ENCODE measurements at regions not wholly inside any gene's neighbourhood (a gene's known extent, or its start where the extent isn't known, plus 50 kb on each side); places are given as distances from the start of the nearest gene placed in this dataset.
"Not testable (repeated sequence)": the region's sequence is repeated elsewhere in the genome, so short reads cannot be mapped to it uniquely, and the experiment has no call there.

GRCh38 chr3:182129740-182130139 is 418.0 kb downstream of the SOX2 start:
- FAIRE-seq (no peak), DNase-seq (ENCODE audit: low spot score) (no peak)

DNA sequence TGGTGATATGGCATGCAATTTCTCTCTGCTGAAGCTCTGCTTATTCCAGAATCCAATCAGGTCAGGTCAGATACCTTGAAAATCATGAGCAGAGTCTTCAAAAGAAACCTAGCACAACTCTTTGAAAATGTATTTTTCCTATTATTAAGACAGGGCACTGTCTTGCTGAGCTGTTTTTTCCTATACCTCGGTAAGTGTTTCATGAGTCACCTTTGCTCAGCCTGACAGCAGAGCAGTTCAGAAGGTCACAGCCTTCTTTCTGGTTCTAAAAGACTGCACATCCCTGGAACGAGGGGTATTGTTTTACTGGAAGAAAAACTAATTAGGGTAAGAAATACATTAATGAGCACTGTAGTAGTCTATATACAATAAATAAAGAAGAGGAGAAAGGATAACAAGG is 422.0 kb downstream of the SOX2 start:
- FAIRE-seq: no peak

DNA sequence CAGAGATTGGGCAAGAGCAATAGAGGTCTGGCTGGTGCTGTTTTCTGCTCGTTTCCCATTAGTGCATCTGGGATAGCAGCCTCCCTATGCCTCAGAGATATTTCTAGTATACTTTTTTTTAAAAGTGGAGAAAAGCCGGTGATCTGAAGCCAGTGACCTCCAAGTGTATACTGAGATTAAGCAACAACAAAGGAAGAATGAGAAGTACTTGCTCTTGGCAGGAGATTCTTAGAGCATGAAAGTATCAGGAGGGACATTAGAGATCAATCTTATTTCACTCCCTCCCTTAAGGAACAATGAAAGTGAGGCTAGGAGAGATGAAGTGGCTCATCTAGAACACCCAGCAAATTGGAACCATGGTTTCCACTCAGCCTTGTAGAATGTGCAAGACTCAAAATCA is 423.3 kb downstream of the SOX2 start:
- FAIRE-seq (no peak), DNase-seq (ENCODE audit: low spot score) (no peak)

More for the DNA sequence above, 422.0 kb downstream of the SOX2 start:
- DNase-seq (ENCODE audit: low spot score): no peak

DNA sequence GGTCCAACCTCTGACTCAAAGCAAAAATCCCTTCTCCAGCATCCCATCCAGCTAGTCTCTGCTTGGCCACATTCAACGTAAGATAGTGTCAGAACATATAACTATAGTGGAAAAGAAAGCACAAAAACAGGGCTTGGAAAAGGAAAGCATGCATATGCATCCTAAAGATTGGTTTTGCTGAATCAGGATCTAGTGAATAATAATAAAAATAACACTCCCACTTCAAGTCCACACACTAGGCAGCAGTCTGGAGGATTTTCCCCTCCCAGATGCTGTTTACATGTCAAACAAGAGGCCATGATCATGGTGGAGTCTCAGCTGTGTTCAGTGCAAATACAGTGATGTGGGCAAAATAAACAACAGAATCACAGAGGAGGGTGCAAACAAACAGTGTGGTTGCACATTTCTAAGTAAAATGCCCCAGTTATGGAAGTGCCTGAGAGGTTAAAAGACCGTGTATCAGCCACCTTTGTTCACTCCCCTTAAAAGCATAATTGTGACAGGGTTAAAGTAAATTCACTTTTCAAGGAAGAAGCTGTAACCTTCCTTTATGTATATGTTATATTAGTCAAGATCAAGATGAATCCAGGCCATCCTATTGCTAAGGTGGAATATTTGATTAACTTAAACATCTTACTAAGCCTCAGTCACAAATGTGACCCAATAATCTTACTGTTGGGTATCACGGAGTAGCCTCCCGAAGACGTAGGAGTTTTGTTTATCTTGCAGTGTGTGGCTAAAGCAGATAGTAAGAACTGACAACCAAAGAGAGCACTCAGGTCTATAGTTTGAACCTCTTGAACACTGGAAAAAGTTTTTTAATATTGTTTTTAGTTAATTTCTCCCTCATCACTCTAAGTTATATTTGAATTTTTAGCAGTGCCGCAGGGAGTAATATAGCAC is 424.5 kb downstream of the SOX2 start:
- no peak for DNase-seq (ENCODE audit: low spot score)
- FAIRE-seq: no peak

- FAIRE-seq (no peak), DNase-seq (ENCODE audit: low spot score) (no peak)
Observed at GRCh38 chr3:182138393-182138792, 426.7 kb downstream of the SOX2 start.

DNA sequence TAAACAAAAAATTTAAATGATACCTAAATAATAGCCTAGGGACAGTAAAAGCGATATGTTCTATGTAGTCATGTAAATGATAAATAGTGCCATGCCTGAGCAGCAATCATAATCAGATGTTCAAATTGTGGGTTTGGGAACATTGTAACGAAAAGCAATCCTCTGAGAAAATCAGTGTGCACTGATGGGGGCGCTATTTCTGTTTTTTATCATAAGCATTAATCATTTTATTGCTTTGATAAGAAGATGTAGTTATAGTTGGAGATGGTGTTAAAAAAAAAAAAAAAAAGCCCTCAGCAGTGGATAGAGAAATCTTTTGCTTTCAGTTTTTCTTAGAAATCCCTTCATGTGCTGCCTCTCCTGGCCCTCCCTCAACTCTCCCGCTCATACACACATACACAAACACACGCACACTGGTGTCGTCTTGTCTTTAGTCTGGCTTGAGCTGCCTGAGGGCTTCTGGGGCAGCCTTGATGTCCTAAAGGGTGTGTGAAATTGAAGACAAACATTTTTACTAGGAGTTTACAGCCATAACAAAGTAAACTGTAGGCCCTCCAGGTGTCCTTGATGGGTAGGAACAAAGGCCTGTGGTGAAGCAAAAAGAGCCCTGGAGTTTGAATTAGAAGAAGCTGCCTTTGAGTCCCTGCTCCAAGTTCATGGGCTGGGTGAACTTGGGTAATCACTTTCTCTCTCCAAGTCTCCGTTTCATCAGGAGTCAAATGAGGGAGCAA is 428.1 kb downstream of the SOX2 start:
- FAIRE-seq: no peak
- no peak for DNase-seq (ENCODE audit: low spot score)

- DNase-seq (ENCODE audit: low spot score) (no peak), FAIRE-seq (no peak)
Observed at GRCh38 chr3:182142928-182143327, 431.2 kb downstream of the SOX2 start.

DNA sequence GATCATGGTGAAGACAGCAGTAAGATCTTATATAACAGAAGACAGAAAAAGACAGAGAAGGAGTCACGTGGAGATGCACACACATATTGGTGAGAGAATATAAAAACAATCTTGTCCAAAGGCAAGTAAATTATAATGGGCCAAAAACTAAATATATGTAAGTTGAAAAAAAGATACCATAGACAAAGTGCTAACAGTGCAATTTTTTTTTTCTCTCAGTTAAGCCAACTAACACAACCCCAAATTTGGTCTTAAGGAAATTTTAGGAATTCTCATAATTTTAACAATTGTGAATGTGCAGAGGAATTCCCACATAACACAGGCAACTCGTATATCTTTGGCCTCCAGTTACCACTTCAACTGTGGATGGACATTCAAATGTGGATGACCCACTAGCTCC is 432.2 kb downstream of the SOX2 start:
- FAIRE-seq: no peak
- no peak for DNase-seq (ENCODE audit: low spot score)

- FAIRE-seq: no peak
- DNase-seq (ENCODE audit: low spot score): no peak
Observed at GRCh38 chr3:182148360-182148759, 436.6 kb downstream of the SOX2 start.

DNA sequence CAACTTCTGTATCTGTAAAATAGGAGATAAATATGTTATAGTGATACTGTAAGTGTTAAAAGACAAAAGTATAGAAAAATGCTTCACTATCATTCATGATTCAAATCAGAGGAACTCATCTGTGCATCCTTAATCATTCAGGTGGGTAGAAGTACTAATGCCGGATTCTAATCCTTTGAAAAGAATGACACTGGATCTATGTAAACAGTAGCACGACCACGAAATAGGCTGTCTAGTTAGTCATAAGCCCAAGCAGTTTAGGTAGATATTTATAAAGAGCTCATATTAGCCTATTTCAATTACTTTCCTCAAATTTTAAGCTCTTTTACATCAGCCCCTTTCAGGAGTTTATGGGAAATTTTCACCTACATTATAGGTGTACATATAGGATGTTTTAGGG is 437.9 kb downstream of the SOX2 start:
- DNase-seq (ENCODE audit: low spot score) (no peak), FAIRE-seq (no peak)

- not testable (repeated sequence) for FAIRE-seq; DNase-seq (ENCODE audit: low spot score)
Observed at GRCh38 chr3:182156326-182156725, 444.6 kb downstream of the SOX2 start.

DNA sequence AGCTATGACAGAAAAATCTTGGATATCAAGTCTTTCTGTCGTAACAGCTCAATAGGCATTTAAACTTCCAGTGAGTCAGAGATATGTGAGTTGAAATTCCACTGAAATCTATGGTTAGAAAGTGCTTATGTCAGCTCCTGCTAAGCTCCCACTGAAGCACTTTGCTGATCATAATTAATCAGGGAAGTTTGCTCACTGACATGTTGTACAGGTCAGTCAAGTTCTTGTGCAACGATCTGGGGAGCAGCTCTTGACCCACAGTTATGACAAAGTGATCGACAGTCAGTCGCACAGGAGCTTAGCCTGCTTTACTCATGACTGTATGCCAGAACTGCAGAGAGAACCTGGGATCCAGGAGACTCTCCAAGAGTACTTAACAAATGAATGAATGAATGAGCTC is 453.5 kb downstream of the SOX2 start:
- FAIRE-seq (no peak), DNase-seq (ENCODE audit: low spot score) (peak; percentile 41)

- FAIRE-seq: no peak
- DNase-seq (ENCODE audit: low spot score): no peak
Observed at GRCh38 chr3:182172534-182172933, 460.8 kb downstream of the SOX2 start.

DNA sequence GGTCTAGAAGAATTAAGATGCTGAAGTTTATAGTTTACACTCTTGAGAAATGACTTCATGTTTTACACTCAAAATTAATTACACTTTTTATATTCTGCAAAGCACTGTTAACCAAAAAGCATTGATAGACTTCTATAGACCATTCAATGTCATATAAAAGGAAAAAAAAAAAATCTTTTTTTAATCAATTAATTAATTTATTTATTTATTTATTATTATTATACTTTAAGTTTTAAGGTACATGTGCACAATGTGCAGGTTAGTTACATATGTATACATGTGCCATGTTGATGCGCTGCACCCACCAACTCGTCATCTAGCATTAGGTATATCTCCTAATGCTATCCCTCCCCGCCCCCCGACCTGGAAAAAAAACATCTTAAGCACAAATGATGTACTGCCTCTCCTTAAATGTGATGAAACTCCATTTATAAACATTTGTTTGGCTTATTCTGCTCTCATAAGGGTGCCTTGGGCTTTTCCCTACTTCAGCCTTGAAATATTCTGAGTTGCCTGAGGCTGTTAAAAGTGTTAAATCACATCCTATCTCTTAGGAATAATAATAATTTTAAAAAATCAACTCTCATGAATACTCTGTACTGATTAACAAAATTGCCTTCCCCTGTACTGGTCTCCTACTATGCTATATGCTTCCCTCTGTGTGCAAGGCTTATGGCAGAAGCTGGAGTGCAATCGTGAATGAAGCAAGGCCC is 466.9 kb downstream of the SOX2 start:
- no peak for FAIRE-seq
- no peak for DNase-seq (ENCODE audit: low spot score)

DNA sequence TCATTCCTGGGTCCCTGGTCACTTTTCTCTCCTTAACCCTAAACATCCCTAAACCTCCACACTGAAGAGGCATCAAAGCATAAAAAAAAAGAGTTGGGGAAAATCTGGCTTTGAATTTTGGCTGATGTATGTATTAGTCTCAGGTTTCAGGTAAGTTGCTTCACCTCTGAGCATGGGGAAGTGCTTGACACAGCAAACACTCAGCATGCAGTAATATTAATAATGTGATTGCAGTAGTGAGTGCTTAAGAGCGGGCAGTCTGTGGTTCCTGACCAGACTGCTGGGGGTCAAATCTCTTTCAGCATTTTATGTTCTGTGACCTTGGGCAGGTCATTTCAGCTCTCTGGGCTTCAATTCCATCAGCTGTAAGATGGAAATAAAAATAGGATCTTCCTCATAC is 467.9 kb downstream of the SOX2 start:
- DNase-seq (ENCODE audit: low spot score): no peak
- FAIRE-seq: no peak

- FAIRE-seq (no peak), DNase-seq (ENCODE audit: low spot score) (no peak)
Observed at GRCh38 chr3:182180654-182181385, 469.1 kb downstream of the SOX2 start.

- DNase-seq (ENCODE audit: low spot score) (peak; percentile 65), FAIRE-seq (peak; percentile 58)
Observed at GRCh38 chr3:182182531-182182968, 470.8 kb downstream of the SOX2 start.

- DNase-seq (ENCODE audit: low spot score) (no peak), FAIRE-seq (no peak)
Observed at GRCh38 chr3:182183716-182184430, 472.1 kb downstream of the SOX2 start.

- DNase-seq (ENCODE audit: low spot score): no peak
- no peak for FAIRE-seq
Observed at GRCh38 chr3:182185313-182185712, 473.6 kb downstream of the SOX2 start.

DNA sequence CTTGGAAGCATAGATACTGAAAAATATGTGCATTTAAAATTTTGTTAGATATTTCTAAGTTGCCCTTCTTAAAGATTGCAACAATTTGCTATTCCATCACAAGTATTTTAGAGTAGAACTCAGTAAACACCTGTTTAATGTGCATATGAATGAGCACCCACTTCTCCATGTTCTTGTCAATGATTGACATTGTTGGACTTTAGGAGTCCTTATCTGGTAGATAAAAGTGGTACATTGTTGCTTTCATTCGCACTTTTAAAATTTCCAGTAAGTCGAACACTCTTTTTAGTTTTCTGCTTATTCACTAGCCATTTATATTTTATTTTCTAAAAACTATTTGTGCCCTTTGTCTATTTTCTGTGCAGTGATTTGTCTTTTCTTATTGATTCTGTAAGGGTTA is 478.3 kb downstream of the SOX2 start:
- FAIRE-seq (no peak), DNase-seq (ENCODE audit: low spot score) (no peak)

DNA sequence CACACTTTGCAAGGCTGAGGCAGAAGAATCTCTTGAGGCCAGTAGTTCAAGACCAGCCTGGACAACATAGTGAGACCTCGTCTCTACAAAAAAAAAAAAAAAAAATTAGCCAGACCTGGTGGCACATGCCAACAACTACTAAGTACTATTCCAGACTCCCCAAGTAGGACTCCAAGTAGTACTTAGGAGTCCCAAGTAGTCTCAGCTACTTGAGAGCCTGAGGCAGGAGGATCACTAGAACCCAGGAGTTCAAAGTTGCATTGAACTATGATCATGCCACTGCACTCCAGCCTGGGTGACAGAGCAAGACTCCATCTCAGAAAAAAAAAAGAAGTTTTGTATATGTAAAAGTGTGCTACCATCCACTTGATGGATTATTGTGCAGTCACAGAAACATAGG is 486.6 kb downstream of the SOX2 start:
- FAIRE-seq: no peak
- no peak for DNase-seq (ENCODE audit: low spot score)
